SK-N-SH treated with all-trans-retinoic acid at 6 μM for 48 hours (cell line): ENCODE measurements at regions not wholly inside any gene's neighbourhood (a gene's known extent, or its start where the extent isn't known, plus 50 kb on each side); places are given as distances from the start of the nearest gene placed in this dataset.

Experiments used
- ISL1 ChIP-seq: fragments of 250-450 bp; sonication (Bioruptor Pico); IDR thresholded peaks from 2 replicates; pipeline ENCODE4 v2.1.2; 2022; ENCODE audit warnings: mild to moderate bottlenecking, moderate library complexity
- OSR1 ChIP-seq: fragments of 250-450 bp; sonication (Bioruptor Pico); IDR thresholded peaks from 2 replicates; pipeline ENCODE4 v1.8.0; 2022; ENCODE audit warnings: moderate library complexity, mild to moderate bottlenecking, inconsistent platforms
- TCF4 ChIP-seq: fragments of 250-450 bp; sonication (Bioruptor Pico); IDR thresholded peaks from 2 replicates; pipeline ENCODE4 v1.8.0; 2021; ENCODE audit warnings: mild to moderate bottlenecking, moderate library complexity, borderline replicate concordance
- TOX ChIP-seq: fragments of 250-450 bp; sonication (Bioruptor Pico); IDR thresholded peaks from 2 replicates; pipeline ENCODE4 v1.8.0; 2021; ENCODE audit warnings: mild to moderate bottlenecking, moderate library complexity, borderline replicate concordance
- ZC3H10 ChIP-seq: fragments of 250-450 bp; sonication (Bioruptor Pico); IDR thresholded peaks from 2 replicates; pipeline ENCODE4 v1.5.1; 2021; ENCODE audit warnings: mild to moderate bottlenecking, moderate library complexity
- ZFP3 ChIP-seq: fragments of 250-450 bp; sonication (Bioruptor Pico); IDR thresholded peaks from 2 replicates; pipeline ENCODE4 v1.5.0; 2020; ENCODE audit warnings: mild to moderate bottlenecking, moderate library complexity
- ZNF70 ChIP-seq: fragments of 450-650 bp; formaldehyde crosslinking; IDR thresholded peaks from 2 replicates; pipeline ENCODE4 v1.5.0; 2020; ENCODE audit warnings: mild to moderate bottlenecking, moderate library complexity
- TF ChIP-seq, protein P1 (sequence below): fragments of 250-450 bp; sonication (Bioruptor Pico); IDR thresholded peaks from 2 replicates; pipeline ENCODE4 v1.5.1; 2020; ENCODE audit warnings: low read depth, mild to moderate bottlenecking, moderate library complexity
- TF ChIP-seq, protein P2 (sequence below): fragments of 250-450 bp; sonication (Bioruptor Pico); IDR thresholded peaks from 2 replicates; pipeline ENCODE4 v1.5.1; 2021; ENCODE audit warnings: mild to moderate bottlenecking, moderate library complexity
- TF ChIP-seq, protein P3 (sequence below): fragments of 250-450 bp; sonication (Bioruptor Pico); IDR thresholded peaks from 2 replicates; pipeline ENCODE4 v1.8.0; 2020; ENCODE audit warnings: mild to moderate bottlenecking, moderate library complexity, borderline replicate concordance

DNA sequence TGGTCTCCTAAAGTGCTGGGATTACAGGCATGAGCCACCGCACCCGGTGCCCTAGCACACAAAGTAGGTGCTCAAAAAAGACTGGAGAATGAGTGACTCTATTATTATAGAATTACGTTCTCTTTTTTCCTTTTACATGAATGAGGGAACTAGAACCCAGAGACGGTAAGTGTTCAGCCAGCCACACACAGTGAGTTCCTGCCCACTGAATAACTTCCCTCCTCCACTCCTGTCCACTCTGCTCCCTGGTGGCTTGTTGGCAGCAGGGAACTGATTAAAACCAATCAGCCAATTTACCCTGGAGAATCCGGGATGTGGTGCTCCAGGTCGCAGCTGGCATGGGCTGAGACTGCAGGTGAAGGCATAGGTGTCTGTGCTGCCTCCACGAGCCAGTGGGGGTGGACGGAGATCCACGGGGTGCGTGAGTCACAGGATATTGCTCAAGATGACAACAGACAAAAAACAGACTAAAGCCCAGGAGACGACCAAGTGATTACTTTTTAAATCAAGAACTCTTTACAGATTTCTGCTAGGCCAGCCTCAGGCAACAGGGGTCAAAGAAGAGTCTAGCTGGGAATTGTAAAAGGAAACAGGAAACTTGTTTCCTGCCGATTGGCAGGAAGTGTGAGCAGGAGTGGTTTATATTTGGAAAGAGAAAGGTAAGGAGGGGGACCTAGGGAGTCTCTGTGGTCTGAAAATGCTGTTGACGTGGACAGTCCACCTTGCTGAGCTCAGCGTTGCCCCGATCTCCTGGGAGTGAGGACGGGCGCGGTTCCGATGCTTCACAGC, 95.2 kb upstream of the TP53I11 start:
- TF ChIP-seq, protein P1, sequence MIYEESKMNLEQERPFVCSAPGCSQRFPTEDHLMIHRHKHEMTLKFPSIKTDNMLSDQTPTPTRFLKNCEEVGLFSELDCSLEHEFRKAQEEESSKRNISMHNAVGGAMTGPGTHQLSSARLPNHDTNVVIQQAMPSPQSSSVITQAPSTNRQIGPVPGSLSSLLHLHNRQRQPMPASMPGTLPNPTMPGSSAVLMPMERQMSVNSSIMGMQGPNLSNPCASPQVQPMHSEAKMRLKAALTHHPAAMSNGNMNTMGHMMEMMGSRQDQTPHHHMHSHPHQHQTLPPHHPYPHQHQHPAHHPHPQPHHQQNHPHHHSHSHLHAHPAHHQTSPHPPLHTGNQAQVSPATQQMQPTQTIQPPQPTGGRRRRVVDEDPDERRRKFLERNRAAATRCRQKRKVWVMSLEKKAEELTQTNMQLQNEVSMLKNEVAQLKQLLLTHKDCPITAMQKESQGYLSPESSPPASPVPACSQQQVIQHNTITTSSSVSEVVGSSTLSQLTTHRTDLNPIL (CRISPR knock-in tag) = no peak
- TF ChIP-seq ZNF70 (no peak), TCF4 (no peak), OSR1 (no peak), ISL1 (CRISPR knock-in tag) (no peak), ZFP3 (CRISPR knock-in tag) (no peak), ZC3H10 (CRISPR knock-in tag) (no peak), TOX (CRISPR knock-in tag) (no peak)
- TF ChIP-seq, protein P2, sequence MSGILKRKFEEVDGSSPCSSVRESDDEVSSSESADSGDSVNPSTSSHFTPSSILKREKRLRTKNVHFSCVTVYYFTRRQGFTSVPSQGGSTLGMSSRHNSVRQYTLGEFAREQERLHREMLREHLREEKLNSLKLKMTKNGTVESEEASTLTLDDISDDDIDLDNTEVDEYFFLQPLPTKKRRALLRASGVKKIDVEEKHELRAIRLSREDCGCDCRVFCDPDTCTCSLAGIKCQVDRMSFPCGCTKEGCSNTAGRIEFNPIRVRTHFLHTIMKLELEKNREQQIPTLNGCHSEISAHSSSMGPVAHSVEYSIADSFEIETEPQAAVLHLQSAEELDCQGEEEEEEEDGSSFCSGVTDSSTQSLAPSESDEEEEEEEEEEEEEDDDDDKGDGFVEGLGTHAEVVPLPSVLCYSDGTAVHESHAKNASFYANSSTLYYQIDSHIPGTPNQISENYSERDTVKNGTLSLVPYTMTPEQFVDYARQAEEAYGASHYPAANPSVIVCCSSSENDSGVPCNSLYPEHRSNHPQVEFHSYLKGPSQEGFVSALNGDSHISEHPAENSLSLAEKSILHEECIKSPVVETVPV (CRISPR knock-in tag) = no peak
- TF ChIP-seq, protein P3, sequence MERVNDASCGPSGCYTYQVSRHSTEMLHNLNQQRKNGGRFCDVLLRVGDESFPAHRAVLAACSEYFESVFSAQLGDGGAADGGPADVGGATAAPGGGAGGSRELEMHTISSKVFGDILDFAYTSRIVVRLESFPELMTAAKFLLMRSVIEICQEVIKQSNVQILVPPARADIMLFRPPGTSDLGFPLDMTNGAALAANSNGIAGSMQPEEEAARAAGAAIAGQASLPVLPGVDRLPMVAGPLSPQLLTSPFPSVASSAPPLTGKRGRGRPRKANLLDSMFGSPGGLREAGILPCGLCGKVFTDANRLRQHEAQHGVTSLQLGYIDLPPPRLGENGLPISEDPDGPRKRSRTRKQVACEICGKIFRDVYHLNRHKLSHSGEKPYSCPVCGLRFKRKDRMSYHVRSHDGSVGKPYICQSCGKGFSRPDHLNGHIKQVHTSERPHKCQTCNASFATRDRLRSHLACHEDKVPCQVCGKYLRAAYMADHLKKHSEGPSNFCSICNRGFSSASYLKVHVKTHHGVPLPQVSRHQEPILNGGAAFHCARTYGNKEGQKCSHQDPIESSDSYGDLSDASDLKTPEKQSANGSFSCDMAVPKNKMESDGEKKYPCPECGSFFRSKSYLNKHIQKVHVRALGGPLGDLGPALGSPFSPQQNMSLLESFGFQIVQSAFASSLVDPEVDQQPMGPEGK = no peak
